ENCODE measurements at regions not wholly inside any gene's neighbourhood (a gene's known extent, or its start where the extent isn't known, plus 50 kb on each side); places are given as distances from the start of the nearest gene placed in this dataset.

DNA sequence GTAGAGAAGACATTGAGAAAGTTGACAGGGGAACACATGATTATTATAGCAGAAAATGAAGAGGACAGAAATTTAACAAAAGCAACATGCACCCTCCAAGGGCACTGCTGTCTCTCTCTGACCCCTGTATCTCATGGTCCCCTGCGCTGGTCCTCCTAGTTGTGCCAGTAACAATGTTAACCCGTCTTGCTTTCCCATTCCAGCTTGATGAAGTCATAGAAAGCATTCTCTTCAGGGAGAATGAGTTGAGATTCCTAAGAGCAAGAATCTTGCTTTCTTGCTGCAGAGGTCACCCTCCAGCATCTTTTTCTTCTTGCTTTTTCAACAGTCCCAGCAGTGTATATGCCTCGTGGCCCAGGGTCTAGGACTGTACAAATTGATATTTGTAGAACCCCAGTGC lies 279.6 kb upstream of the ADAMTSL1 start:
- Histone ChIP-seq H3K27ac (ENCODE audit: low read length) (no peak overlapping the region), H3K9me3 (ENCODE audit: control insufficient read depth in 1 of 2, low read length in 2 of 2) (no peaks in the 10 kb centered on the region), H3K27me3 (ENCODE audit: low read depth, low read length) (no peaks in the 10 kb centered on the region), H3K4me3 (ENCODE audit: low read depth in 1 of 2, low read length in 2 of 2) (no peak overlapping the region), H3K4me1 (ENCODE audit: control insufficient read depth in 1 of 2, insufficient read depth in 2 of 2, low read length in 2 of 2) (no peaks in the 10 kb centered on the region), H3K36me3 (ENCODE audit: control insufficient read depth in 1 of 2, insufficient read depth in 2 of 2, low read length in 2 of 2) (no peaks in the 10 kb centered on the region)

DNA sequence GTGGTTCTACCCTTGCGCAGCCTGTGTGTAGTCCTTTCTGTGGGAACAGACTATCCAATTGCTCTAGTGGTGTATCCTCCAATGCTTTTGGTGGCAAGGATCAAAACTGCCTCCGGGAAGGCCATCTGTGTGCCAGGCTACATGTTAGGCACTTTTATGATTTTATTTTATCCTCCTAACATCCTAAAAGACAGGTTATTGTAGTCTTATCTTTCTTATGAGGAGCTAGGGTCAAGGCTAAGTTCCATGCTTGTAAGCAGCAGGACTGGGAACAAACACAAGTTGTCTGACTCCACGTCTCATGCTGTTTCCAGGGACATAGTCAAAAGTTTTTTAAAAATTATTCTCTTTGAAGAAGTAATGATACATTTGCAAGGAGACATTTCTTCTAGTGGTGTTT lies 278.7 kb upstream of the ADAMTSL1 start:
- Histone ChIP-seq H3K27ac (ENCODE audit: low read length) (no peak overlapping the region), H3K27me3 (ENCODE audit: low read depth, low read length) (no peaks in the 10 kb centered on the region), H3K9me3 (ENCODE audit: control insufficient read depth in 1 of 2, low read length in 2 of 2) (no peaks in the 10 kb centered on the region), H3K36me3 (ENCODE audit: control insufficient read depth in 1 of 2, insufficient read depth in 2 of 2, low read length in 2 of 2) (no peaks in the 10 kb centered on the region), H3K4me1 (ENCODE audit: control insufficient read depth in 1 of 2, insufficient read depth in 2 of 2, low read length in 2 of 2) (no peaks in the 10 kb centered on the region), H3K4me3 (ENCODE audit: low read depth in 1 of 2, low read length in 2 of 2) (no peak overlapping the region)

DNA sequence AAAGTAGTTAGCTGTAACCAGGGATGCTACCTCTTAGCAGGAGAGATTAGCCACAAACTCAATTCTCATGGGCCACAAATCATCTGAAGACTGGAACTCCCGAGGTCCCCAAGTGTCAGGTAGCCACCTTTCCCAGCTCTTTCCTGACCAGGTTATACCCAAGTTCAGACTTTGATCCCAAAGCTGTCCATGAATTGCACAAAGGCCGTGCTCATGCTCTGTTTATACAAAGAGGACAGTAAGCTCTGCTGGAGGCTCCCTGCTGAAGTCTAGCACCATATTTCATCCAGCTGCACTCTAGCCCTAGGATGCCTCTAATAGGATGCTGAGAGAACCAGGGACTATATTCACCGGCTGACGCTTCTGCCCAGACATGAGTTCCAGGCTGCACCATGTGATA lies 271.0 kb upstream of the ADAMTSL1 start:
- H3K4me1 ChIP-seq (ENCODE audit: control insufficient read depth in 1 of 2, insufficient read depth in 2 of 2, low read length in 2 of 2) = peaks cover 0 to 5% of the 10 kb centered on the region in 2 donors
- no peaks in the 10 kb centered on the region for H3K27me3 ChIP-seq (ENCODE audit: low read depth, low read length)
- no peak overlapping the region for H3K27ac ChIP-seq (ENCODE audit: low read length)
- H3K4me3 ChIP-seq (ENCODE audit: low read depth in 1 of 2, low read length in 2 of 2) = no peak overlapping the region
- no peaks in the 10 kb centered on the region for H3K9me3 ChIP-seq (ENCODE audit: control insufficient read depth in 1 of 2, low read length in 2 of 2)
- no peaks in the 10 kb centered on the region for H3K36me3 ChIP-seq (ENCODE audit: control insufficient read depth in 1 of 2, insufficient read depth in 2 of 2, low read length in 2 of 2)

DNA sequence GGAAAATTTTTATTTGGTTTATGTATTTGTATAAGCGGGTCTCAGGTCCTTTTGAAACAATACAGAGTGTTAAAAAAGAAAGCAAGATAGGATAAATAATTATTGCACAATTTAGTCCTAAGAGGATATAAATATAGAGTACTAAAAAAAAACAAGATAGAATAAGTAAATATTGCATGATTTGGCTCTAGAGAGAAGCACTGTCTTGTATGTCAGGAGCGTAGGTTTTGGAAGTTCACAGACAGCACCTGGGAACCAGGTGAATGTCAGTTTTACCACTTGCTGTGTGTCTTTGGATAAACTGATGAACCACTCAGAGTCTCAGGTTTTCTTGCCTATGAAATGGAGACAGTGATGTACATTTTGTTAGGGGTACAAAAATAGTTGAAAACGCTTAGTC lies 266.2 kb upstream of the ADAMTSL1 start:
- peaks cover 0 to 14% of the 10 kb centered on the region in 2 donors for H3K4me1 ChIP-seq (ENCODE audit: control insufficient read depth in 1 of 2, insufficient read depth in 2 of 2, low read length in 2 of 2)

DNA sequence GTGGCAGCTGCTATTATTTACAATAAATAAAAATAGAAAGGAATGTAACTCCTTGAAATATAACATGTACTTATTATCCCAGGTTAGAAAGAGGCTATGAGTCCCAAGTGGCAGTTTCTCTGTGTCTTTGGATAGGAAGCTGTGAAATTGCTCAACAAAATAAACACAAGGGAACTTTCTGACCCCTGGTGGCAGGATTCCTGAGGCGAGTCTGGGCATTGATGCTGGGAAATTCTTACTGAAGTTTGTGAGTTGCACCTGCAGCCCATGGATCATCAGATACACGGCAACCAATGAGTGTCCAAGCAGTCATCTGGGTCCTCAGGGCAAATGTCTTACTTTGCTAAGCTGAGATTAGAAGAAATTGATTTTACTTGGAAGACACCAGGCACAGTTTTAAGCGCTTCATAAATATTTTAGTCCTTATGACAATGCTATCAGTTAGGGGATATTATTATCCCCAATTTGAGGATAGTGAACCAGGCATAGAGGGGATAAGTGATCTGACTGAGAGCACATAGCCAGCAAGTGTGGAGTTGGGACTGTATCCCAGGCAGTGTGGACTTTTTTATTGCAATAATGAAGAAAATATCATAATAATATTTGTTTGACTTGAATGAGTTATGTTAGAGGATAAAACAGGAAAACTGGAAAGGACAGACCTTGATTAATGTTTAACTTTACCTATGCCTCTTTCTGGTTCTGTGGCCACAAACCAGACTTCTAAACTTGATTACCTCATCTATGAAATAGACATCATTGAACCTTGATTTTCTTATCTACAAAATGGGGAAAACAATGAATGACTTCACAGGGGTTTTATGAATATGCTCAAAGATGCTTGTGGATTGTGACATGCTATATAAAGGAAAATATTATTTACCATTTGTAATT lies 265.5 kb upstream of the ADAMTSL1 start:
- Histone ChIP-seq H3K27me3 (ENCODE audit: low read depth, low read length) (no peaks in the 10 kb centered on the region), H3K4me3 (ENCODE audit: low read depth in 1 of 2, low read length in 2 of 2) (no peak overlapping the region), H3K9me3 (ENCODE audit: control insufficient read depth in 1 of 2, low read length in 2 of 2) (no peaks in the 10 kb centered on the region), H3K36me3 (ENCODE audit: control insufficient read depth in 1 of 2, insufficient read depth in 2 of 2, low read length in 2 of 2) (no peaks in the 10 kb centered on the region), H3K4me1 (ENCODE audit: control insufficient read depth in 1 of 2, insufficient read depth in 2 of 2, low read length in 2 of 2) (peaks cover 0 to 14% of the 10 kb centered on the region in 2 donors), H3K27ac (ENCODE audit: low read length) (no peak overlapping the region)

More for the DNA sequence above, 266.2 kb upstream of the ADAMTSL1 start:
- Histone ChIP-seq H3K27ac (ENCODE audit: low read length) (no peak overlapping the region), H3K27me3 (ENCODE audit: low read depth, low read length) (no peaks in the 10 kb centered on the region), H3K4me3 (ENCODE audit: low read depth in 1 of 2, low read length in 2 of 2) (no peak overlapping the region), H3K36me3 (ENCODE audit: control insufficient read depth in 1 of 2, insufficient read depth in 2 of 2, low read length in 2 of 2) (no peaks in the 10 kb centered on the region), H3K9me3 (ENCODE audit: control insufficient read depth in 1 of 2, low read length in 2 of 2) (no peaks in the 10 kb centered on the region)

GRCh38 chr9:18215626-18216025 lies 258.3 kb upstream of the ADAMTSL1 start:
- no peaks in the 10 kb centered on the region for H3K4me1 ChIP-seq (ENCODE audit: control insufficient read depth in 1 of 2, insufficient read depth in 2 of 2, low read length in 2 of 2)
- no peak overlapping the region for H3K4me3 ChIP-seq (ENCODE audit: low read depth in 1 of 2, low read length in 2 of 2)
- peaks cover 0 to 3% of the 10 kb centered on the region in 2 donors for H3K9me3 ChIP-seq (ENCODE audit: control insufficient read depth in 1 of 2, low read length in 2 of 2)
- no peak overlapping the region for H3K27ac ChIP-seq (ENCODE audit: low read length)
- no peaks in the 10 kb centered on the region for H3K27me3 ChIP-seq (ENCODE audit: low read depth, low read length)
- no peaks in the 10 kb centered on the region for H3K36me3 ChIP-seq (ENCODE audit: control insufficient read depth in 1 of 2, insufficient read depth in 2 of 2, low read length in 2 of 2)

DNA sequence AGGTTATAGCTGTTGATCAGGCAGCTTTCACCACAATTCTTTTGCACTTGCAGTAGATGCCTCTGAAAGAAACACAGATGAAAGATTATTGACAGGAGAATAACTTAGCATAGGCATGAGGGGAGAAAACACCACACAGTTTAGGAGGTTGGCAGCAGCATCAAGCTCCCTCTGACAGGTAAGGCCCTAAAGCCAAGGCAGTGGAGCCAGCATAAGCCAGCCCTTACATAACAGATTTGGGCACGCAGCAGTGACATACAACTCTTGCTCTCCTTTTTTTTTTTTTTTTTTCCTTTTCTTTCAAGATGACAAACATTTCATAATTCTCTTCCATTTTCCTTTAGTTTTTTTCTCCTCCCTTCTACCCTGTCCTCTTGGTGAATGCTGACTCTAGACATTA lies 257.6 kb upstream of the ADAMTSL1 start:
- Histone ChIP-seq H3K4me3 (ENCODE audit: low read depth in 1 of 2, low read length in 2 of 2) (no peak overlapping the region), H3K36me3 (ENCODE audit: control insufficient read depth in 1 of 2, insufficient read depth in 2 of 2, low read length in 2 of 2) (no peaks in the 10 kb centered on the region), H3K9me3 (ENCODE audit: control insufficient read depth in 1 of 2, low read length in 2 of 2) (peaks cover 0 to 3% of the 10 kb centered on the region in 2 donors), H3K27me3 (ENCODE audit: low read depth, low read length) (no peaks in the 10 kb centered on the region), H3K27ac (ENCODE audit: low read length) (no peak overlapping the region), H3K4me1 (ENCODE audit: control insufficient read depth in 1 of 2, insufficient read depth in 2 of 2, low read length in 2 of 2) (no peaks in the 10 kb centered on the region)

DNA sequence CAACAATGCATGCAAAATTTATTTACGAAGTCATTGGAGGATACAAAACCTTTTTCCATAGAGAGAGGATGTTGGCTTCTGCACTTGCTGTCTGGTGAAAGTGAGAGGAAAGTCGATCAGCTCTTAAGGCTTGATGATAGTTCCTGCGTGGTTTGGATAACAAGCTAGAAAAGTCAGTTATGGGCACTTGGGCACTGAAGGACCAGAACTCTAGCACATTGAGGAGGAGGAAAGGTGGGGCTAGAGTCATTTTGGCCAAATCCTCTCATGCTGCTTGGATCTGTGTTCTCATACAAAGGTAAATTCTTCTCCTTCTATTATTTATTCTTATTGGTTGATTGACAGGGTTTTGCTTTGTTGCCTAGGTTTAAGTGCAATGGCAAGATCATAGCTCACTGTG lies 245.9 kb upstream of the ADAMTSL1 start:
- no peak overlapping the region for H3K4me3 ChIP-seq (ENCODE audit: low read depth in 1 of 2, low read length in 2 of 2)
- H3K36me3 ChIP-seq (ENCODE audit: control insufficient read depth in 1 of 2, insufficient read depth in 2 of 2, low read length in 2 of 2) = no peaks in the 10 kb centered on the region
- H3K9me3 ChIP-seq (ENCODE audit: control insufficient read depth in 1 of 2, low read length in 2 of 2) = no peaks in the 10 kb centered on the region
- H3K4me1 ChIP-seq (ENCODE audit: control insufficient read depth in 1 of 2, insufficient read depth in 2 of 2, low read length in 2 of 2) = no peaks in the 10 kb centered on the region
- H3K27me3 ChIP-seq (ENCODE audit: low read depth, low read length) = no peaks in the 10 kb centered on the region
- no peak overlapping the region for H3K27ac ChIP-seq (ENCODE audit: low read length)

DNA sequence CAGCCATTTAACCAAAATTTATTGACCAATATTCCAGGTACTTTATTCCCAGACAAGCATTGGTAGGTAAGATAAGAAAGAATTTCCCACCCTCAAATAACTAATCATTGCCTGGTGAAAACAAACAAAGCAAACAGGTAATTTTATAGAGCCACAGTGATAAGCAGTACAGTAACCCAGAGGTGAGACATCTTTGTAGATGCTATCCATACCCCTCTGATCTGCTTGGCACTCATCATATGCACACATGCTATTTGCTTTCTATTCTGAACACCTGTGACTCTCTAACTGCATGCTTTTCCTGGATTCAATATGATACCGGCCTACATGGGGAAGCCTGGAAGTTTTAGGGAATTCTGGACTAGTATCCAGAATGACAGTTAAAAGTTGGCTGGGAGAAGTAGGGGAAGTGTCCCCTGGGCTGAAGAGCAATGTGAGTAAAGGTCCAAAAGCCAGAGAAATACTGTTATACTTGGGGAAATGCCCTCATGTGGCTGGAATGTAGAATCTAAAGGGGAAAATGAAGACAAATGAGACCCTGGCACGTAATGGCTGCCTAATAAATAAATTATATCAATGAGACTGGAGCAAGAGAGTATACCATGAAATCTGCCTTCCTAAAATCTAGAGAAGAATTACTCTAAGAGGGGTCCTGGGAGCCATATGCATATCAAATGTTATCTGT lies 243.8 kb upstream of the ADAMTSL1 start:
- Histone ChIP-seq H3K4me3 (ENCODE audit: low read depth in 1 of 2, low read length in 2 of 2) (no peak overlapping the region), H3K36me3 (ENCODE audit: control insufficient read depth in 1 of 2, insufficient read depth in 2 of 2, low read length in 2 of 2) (no peaks in the 10 kb centered on the region), H3K27me3 (ENCODE audit: low read depth, low read length) (no peaks in the 10 kb centered on the region), H3K4me1 (ENCODE audit: control insufficient read depth in 1 of 2, insufficient read depth in 2 of 2, low read length in 2 of 2) (no peaks in the 10 kb centered on the region), H3K27ac (ENCODE audit: low read length) (no peak overlapping the region), H3K9me3 (ENCODE audit: control insufficient read depth in 1 of 2, low read length in 2 of 2) (no peaks in the 10 kb centered on the region)

GRCh38 chr9:18233311-18233710 lies 240.6 kb upstream of the ADAMTSL1 start:
- Histone ChIP-seq H3K4me1 (ENCODE audit: control insufficient read depth in 1 of 2, insufficient read depth in 2 of 2, low read length in 2 of 2) (peaks cover 0 to 5% of the 10 kb centered on the region in 2 donors), H3K27ac (ENCODE audit: low read length) (no peak overlapping the region), H3K27me3 (ENCODE audit: low read depth, low read length) (no peaks in the 10 kb centered on the region), H3K4me3 (ENCODE audit: low read depth in 1 of 2, low read length in 2 of 2) (no peak overlapping the region), H3K9me3 (ENCODE audit: control insufficient read depth in 1 of 2, low read length in 2 of 2) (no peaks in the 10 kb centered on the region), H3K36me3 (ENCODE audit: control insufficient read depth in 1 of 2, insufficient read depth in 2 of 2, low read length in 2 of 2) (no peaks in the 10 kb centered on the region)

DNA sequence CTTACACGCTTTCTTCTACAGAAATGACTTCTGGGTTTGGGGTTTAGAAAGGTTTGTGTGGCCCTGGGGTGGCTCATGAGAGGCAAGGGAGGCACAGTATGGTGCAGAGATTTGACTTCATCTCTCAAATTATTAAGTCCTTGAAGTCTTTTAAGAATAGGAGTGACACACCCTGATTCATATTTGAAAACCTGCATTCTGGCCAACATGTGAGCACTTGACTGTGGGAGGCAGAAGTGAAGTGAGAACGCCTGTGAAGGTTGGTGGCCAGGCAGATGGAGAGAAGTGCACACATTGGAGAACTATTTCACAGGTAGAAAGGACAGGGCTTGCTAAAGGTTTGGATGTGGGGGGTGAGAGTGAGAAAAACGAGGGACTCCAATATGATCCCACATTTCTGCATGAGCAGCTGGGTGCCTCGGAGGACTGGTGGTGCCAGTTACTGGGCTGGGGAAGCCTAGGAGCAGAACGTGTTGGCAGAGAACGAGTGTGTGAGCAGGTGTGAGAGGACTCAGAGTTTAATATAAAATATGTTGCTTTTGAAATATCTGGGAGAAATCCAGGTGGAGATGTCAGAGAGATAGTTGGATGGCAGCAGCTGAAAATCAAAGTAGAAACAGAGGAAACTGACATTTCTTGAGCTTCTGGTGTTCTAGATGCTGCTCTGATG lies 240.0 kb upstream of the ADAMTSL1 start:
- Histone ChIP-seq H3K36me3 (ENCODE audit: control insufficient read depth in 1 of 2, insufficient read depth in 2 of 2, low read length in 2 of 2) (no peaks in the 10 kb centered on the region), H3K4me1 (ENCODE audit: control insufficient read depth in 1 of 2, insufficient read depth in 2 of 2, low read length in 2 of 2) (peaks cover 0 to 7% of the 10 kb centered on the region in 2 donors), H3K27ac (ENCODE audit: low read length) (no peak overlapping the region), H3K4me3 (ENCODE audit: low read depth in 1 of 2, low read length in 2 of 2) (no peak overlapping the region), H3K9me3 (ENCODE audit: control insufficient read depth in 1 of 2, low read length in 2 of 2) (no peaks in the 10 kb centered on the region), H3K27me3 (ENCODE audit: low read depth, low read length) (no peaks in the 10 kb centered on the region)

All from muscle layer of duodenum (tissue), 2 donors.